Activated CD4-positive, alpha-beta T cell treated with anti-CD3 and anti-CD28 coated beads, Interleukin-2, Interleukin-4, amounts not matched to agents 100 ng/mL and 50 ng/mL, durations not matched to agents 16 hours and 8 hours (primary cell): ENCODE measurements at regions not wholly inside any gene's neighbourhood (a gene's known extent, or its start where the extent isn't known, plus 50 kb on each side); places are given as distances from the start of the nearest gene placed in this dataset.
"Not testable (repeated sequence)": the region's sequence is repeated elsewhere in the genome, so short reads cannot be mapped to it uniquely, and the experiment has no call there.

Experiments used
- DNase-seq: peaks from one replicate; pipeline ENCODE4 v3.0.0-alpha.2; 2020; ENCODE audit warnings: low spot score

GRCh38 chr2:64251497-64252250 is 107.5 kb upstream of the PELI1 start:
- no peak for DNase-seq

GRCh38 chr2:64252251-64252978 is 108.2 kb upstream of the PELI1 start:
- not testable (repeated sequence) for DNase-seq

GRCh38 chr2:64253421-64253820 is 109.2 kb upstream of the PELI1 start:
- not testable (repeated sequence) for DNase-seq

- DNase-seq = no peak
Measured at GRCh38 chr2:64258566-64258965, 114.3 kb upstream of the PELI1 start.

- no peak for DNase-seq
Measured at GRCh38 chr2:64259312-64259711, 115.1 kb upstream of the PELI1 start.

GRCh38 chr2:64260093-64260803 is 116.0 kb upstream of the PELI1 start:
- no peak for DNase-seq

GRCh38 chr2:64260817-64261216 is 116.6 kb upstream of the PELI1 start:
- DNase-seq = peak; percentile 30

- DNase-seq = no peak
Measured at GRCh38 chr2:64262071-64262470, 117.9 kb upstream of the PELI1 start.

- no peak for DNase-seq
Measured at GRCh38 chr2:64262816-64263215, 118.6 kb upstream of the PELI1 start.

GRCh38 chr2:64263315-64263714 is 119.1 kb upstream of the PELI1 start:
- DNase-seq = no peak

- DNase-seq = no peak
Measured at GRCh38 chr2:64267699-64268098, 123.5 kb upstream of the PELI1 start.

- DNase-seq = no peak
Measured at GRCh38 chr2:64268330-64269048, 124.3 kb upstream of the PELI1 start.

GRCh38 chr2:64273524-64274398 is 129.5 kb upstream of the PELI1 start:
- DNase-seq = no peak

- no peak for DNase-seq
Measured at GRCh38 chr2:64274399-64275173, 130.4 kb upstream of the PELI1 start.

GRCh38 chr2:64275174-64275466 is 130.9 kb upstream of the PELI1 start:
- DNase-seq = no peak

GRCh38 chr2:64276417-64277095 is 132.3 kb upstream of the PELI1 start:
- no peak for DNase-seq

- DNase-seq = no peak
Measured at GRCh38 chr2:64277101-64277849, 133.1 kb upstream of the PELI1 start.

GRCh38 chr2:64280812-64281211 is 136.6 kb upstream of the PELI1 start:
- DNase-seq = not testable (repeated sequence)

- no peak for DNase-seq
Measured at GRCh38 chr2:64283006-64283570, 138.9 kb upstream of the PELI1 start.
